Mucosa of rectum (tissue), 2 donors: ENCODE measurements at regions not wholly inside any gene's neighbourhood (a gene's known extent, or its start where the extent isn't known, plus 50 kb on each side); places are given as distances from the start of the nearest gene placed in this dataset.

Source experiments
- H3K27ac ChIP-seq, 2 donors: one replicate each; pipeline ENCODE4 v1.7.0; 2013; ENCODE audit warnings: inconsistent platforms in 2 of 2, low read depth in 2 of 2, low read length in 2 of 2
- H3K27me3 ChIP-seq, 2 donors: one replicate each; pipeline ENCODE4 v1.7.0; 2013; ENCODE audit warnings: low read length in 2 of 2; ENCODE audit not compliant: control insufficient read depth in 2 of 2, insufficient read depth in 2 of 2
- H3K36me3 ChIP-seq, 2 donors: one replicate each; pipeline ENCODE4 v1.7.0; 2013; ENCODE audit warnings: low read length in 2 of 2; ENCODE audit not compliant: control insufficient read depth in 2 of 2, insufficient read depth in 2 of 2
- H3K4me1 ChIP-seq, 2 donors: one replicate each; pipeline ENCODE4 v1.7.0; 2013; ENCODE audit warnings: low read length in 2 of 2, mild to moderate bottlenecking in 1 of 2; ENCODE audit not compliant: control insufficient read depth in 2 of 2, insufficient read depth in 2 of 2
- H3K4me3 ChIP-seq, 2 donors: one replicate each; pipeline ENCODE4 v1.7.0; 2013; ENCODE audit warnings: low read length in 2 of 2
- H3K9ac ChIP-seq, 2 donors: one replicate each; pipeline ENCODE4 v1.7.0; 2013; ENCODE audit warnings: low read length in 2 of 2, low read depth in 1 of 2, mild to moderate bottlenecking in 1 of 2
- H3K9me3 ChIP-seq, 2 donors: one replicate each; pipeline ENCODE4 v1.7.0; 2013; ENCODE audit warnings: low read length in 2 of 2; ENCODE audit not compliant: control insufficient read depth in 2 of 2
- donor health status: healthy.
- donor health status: Normal muscosa, but diverticular disease.

DNA sequence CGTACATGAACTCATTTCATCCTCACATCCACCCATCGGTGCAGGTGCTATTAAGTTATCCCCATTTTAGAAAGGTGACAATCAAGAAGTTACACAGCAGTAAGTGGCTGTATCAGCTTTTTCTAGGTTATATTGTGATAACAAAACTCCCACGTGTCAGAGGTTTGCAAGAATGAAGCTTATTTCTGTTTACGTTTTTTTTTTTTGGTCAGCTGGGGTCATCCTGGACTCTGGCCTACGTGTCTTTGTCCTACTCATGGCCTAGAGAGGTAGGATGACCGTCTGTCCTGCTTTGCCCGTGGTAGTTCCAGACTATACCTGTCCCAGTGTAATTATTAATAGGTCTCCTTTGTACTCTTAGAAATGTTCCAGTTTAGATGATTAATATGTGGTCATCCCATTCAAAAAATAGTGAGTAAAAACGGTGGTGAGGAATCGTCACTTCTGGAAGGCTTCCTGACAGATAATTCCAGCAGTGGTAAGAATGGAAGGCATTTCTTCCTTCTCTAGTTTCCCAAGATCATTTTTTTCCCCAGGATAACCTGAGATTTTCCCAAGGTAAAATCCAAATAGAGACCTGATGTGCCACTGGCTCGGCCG, 64.2 kb upstream of the KIF26B start:
- no peak overlapping the region for H3K27ac ChIP-seq
- no peaks in the 10 kb centered on the region for H3K36me3 ChIP-seq
- H3K9ac ChIP-seq: no peak overlapping the region
- no peak overlapping the region for H3K4me3 ChIP-seq
- H3K27me3 ChIP-seq: no peaks in the 10 kb centered on the region
- H3K9me3 ChIP-seq: no peaks in the 10 kb centered on the region
- no peaks in the 10 kb centered on the region for H3K4me1 ChIP-seq

DNA sequence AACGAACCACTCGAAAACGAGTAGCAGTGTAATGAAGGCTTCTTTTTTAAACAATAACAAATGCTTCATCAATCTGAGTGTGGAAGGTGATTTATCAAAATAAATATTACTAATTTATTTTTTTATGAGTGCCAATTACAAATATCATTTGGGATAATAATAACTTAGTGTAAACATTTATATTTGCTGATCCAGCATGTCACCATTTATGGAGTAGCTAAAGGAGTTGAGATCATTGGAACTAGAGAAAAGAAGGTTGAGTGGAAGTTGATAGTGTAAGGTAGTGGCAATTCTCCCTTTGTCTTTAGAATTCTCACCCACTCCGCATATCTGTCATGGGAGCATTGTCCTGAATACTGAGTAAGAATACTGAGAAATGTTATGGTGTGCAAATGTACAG, 67.1 kb upstream of the KIF26B start:
- no peak overlapping the region for H3K4me3 ChIP-seq
- no peaks in the 10 kb centered on the region for H3K36me3 ChIP-seq
- H3K27me3 ChIP-seq: no peaks in the 10 kb centered on the region
- H3K9ac ChIP-seq: no peak overlapping the region
- H3K27ac ChIP-seq: no peak overlapping the region
- H3K4me1 ChIP-seq: no peaks in the 10 kb centered on the region
- no peaks in the 10 kb centered on the region for H3K9me3 ChIP-seq

- H3K4me1 ChIP-seq: no peaks in the 10 kb centered on the region
- H3K4me3 ChIP-seq: no peak overlapping the region
- no peaks in the 10 kb centered on the region for H3K27me3 ChIP-seq
- no peaks in the 10 kb centered on the region for H3K36me3 ChIP-seq
- H3K9ac ChIP-seq: no peak overlapping the region
- H3K9me3 ChIP-seq: no peaks in the 10 kb centered on the region
- no peak overlapping the region for H3K27ac ChIP-seq
Measured at GRCh38 chr1:245086389-245086969, 68.3 kb upstream of the KIF26B start.

- H3K4me1 ChIP-seq: no peaks in the 10 kb centered on the region
- no peak overlapping the region for H3K4me3 ChIP-seq
- no peaks in the 10 kb centered on the region for H3K27me3 ChIP-seq
- no peaks in the 10 kb centered on the region for H3K9me3 ChIP-seq
- no peaks in the 10 kb centered on the region for H3K36me3 ChIP-seq
- no peak overlapping the region for H3K9ac ChIP-seq
- no peak overlapping the region for H3K27ac ChIP-seq
Measured at GRCh38 chr1:245085508-245086095, 69.2 kb upstream of the KIF26B start.

DNA sequence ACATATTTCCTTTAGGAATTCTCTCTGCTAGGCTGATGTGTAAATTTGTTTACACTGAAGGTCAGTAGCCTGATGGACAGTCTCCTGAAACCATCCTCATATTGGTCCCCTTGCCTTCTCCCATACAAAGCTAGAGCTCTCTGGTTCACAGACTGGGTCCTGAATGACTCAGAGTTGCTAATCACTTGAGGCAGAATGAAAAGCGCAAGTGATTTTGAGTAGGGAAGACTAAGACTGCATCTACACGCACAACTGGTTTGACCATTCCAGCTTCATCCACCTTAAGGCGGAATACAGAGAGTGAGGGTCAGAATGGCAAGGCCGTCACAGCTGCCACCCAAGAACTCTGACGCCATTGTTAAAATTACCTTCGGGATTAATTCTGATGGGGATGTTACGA, 70.2 kb upstream of the KIF26B start:
- no peaks in the 10 kb centered on the region for H3K36me3 ChIP-seq
- no peak overlapping the region for H3K4me3 ChIP-seq
- no peak overlapping the region for H3K27ac ChIP-seq
- H3K4me1 ChIP-seq: no peaks in the 10 kb centered on the region
- H3K9ac ChIP-seq: no peak overlapping the region
- H3K27me3 ChIP-seq: no peaks in the 10 kb centered on the region
- no peaks in the 10 kb centered on the region for H3K9me3 ChIP-seq

- Histone ChIP-seq H3K9ac (no peak overlapping the region), H3K36me3 (no peaks in the 10 kb centered on the region), H3K27me3 (no peaks in the 10 kb centered on the region), H3K27ac (no peak overlapping the region), H3K4me1 (no peaks in the 10 kb centered on the region), H3K4me3 (no peak overlapping the region), H3K9me3 (no peaks in the 10 kb centered on the region)
Measured at GRCh38 chr1:245079021-245079609, 75.7 kb upstream of the KIF26B start.

- Histone ChIP-seq H3K9me3 (no peaks in the 10 kb centered on the region), H3K4me1 (no peaks in the 10 kb centered on the region), H3K36me3 (no peaks in the 10 kb centered on the region), H3K27ac (no peak overlapping the region), H3K27me3 (no peaks in the 10 kb centered on the region), H3K9ac (no peak overlapping the region), H3K4me3 (no peak overlapping the region)
Measured at GRCh38 chr1:245074898-245075297, 79.9 kb upstream of the KIF26B start.

- no peak overlapping the region for H3K4me3 ChIP-seq
- H3K4me1 ChIP-seq: no peaks in the 10 kb centered on the region
- no peaks in the 10 kb centered on the region for H3K9me3 ChIP-seq
- H3K27ac ChIP-seq: no peak overlapping the region
- H3K9ac ChIP-seq: no peak overlapping the region
- no peaks in the 10 kb centered on the region for H3K27me3 ChIP-seq
- no peaks in the 10 kb centered on the region for H3K36me3 ChIP-seq
Measured at GRCh38 chr1:245074232-245074747, 80.5 kb upstream of the KIF26B start.

DNA sequence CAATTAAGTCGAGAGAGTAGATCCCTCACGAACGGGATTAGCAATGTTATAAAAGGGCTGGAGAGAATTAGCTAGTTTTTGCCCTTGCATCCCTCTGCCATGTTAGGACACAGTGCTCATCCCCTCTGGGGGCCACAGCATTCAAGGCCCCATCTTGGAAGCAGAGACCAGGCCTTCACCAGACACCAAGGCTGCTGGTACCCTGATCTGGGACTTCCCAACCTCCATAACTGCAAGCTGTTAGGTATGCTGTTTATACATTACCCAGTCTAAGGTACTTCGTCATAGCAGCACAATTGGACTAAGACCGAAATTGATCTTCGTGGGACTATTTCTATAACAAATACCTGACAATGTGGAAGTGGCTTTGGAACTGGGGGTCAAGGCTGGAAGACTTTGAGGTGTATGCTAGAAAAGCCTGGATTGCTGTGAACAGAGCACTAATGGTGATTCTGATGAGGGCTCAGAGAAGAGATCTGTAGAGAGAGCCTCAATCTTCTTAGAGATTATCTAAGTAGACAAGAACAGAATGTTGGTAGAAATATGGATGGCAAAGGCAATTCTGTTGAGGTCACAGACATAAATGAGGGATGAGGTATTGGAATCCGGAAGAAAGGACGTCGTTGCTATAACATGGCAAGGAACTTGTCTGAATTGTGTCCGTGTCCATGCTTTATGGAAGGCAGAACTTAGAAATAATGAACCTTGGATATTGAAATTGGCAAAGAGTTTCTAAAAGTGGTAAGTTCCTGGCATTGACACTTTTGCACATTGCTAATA, 83.8 kb upstream of the KIF26B start:
- H3K27me3 ChIP-seq: no peaks in the 10 kb centered on the region
- H3K4me1 ChIP-seq: no peaks in the 10 kb centered on the region
- no peak overlapping the region for H3K27ac ChIP-seq
- no peaks in the 10 kb centered on the region for H3K36me3 ChIP-seq
- no peak overlapping the region for H3K4me3 ChIP-seq
- no peaks in the 10 kb centered on the region for H3K9me3 ChIP-seq
- no peak overlapping the region for H3K9ac ChIP-seq

DNA sequence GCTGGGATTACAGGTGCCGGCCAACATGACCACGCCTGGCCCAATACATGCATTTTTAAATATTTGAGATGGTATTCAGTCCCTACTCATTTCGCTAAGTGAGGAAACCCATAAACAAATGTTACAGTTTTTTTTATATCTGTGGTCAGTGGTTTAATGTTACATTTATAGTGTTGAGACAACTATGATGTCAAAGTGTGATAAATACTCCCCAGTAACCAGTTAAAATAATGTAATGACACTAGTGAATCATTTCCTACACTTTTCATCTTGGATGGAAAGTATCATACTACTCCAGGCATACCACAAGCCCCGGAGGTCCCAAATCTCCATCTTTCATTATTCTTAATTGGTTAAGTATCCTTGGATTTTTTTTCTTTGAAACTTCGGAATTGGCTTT, 87.5 kb upstream of the KIF26B start:
- H3K36me3 ChIP-seq: no peaks in the 10 kb centered on the region
- no peaks in the 10 kb centered on the region for H3K9me3 ChIP-seq
- H3K27me3 ChIP-seq: no peaks in the 10 kb centered on the region
- no peaks in the 10 kb centered on the region for H3K4me1 ChIP-seq
- no peak overlapping the region for H3K27ac ChIP-seq
- no peak overlapping the region for H3K4me3 ChIP-seq
- no peak overlapping the region for H3K9ac ChIP-seq
